H1 (cell line): ENCODE measurements at regions not wholly inside any gene's neighbourhood (a gene's known extent, or its start where the extent isn't known, plus 50 kb on each side); places are given as distances from the start of the nearest gene placed in this dataset.

ENCODE experiments used
- CTCF ChIA-PET: fragments of 300-600 bp; sonication (Branson Sonifier 250); formaldehyde crosslinking; loops from one replicate; lab custom pipeline; 2021; ENCODE audit not compliant: partially characterized antibody; lab: Charles Lee
- POLR2A ChIA-PET: fragments of 300-600 bp; sonication (Branson Sonifier 250); formaldehyde crosslinking; loops from one replicate; lab custom pipeline; 2021; ENCODE audit warnings: inconsistent platforms; ENCODE audit not compliant: partially characterized antibody; lab: Charles Lee
- DNase-seq, 2 experiments: peaks; one replicate each; pipeline versions ENCODE4 v3.0.0 to v3.0.0-alpha.2; 2010 to 2022; ENCODE audit warnings: low spot score in 2 of 2, low read depth in 1 of 2, mixed read lengths in 1 of 2
- FAIRE-seq: peaks from 2 replicates; lab custom pipeline; 2011; peaks lifted over from hg19 to GRCh38; lab: Jason Lieb, UNC
- H2AFZ ChIP-seq: 2 replicates; pipeline ENCODE4 v1.8.1; 2012; ENCODE audit warnings: low read length, inconsistent platforms
- H2AK5ac ChIP-seq: 2 replicates; pipeline ENCODE4 v1.6.1; 2013; ENCODE audit warnings: low read depth, low read length
- H2BK120ac ChIP-seq: replicated peaks from 2 replicates; pipeline ENCODE3; 2013; ENCODE audit warnings: low read depth, low read length, inconsistent platforms
- H2BK12ac ChIP-seq: 2 replicates; pipeline ENCODE4 v1.6.1; 2013; ENCODE audit warnings: low read depth, low read length
- H2BK15ac ChIP-seq: 2 replicates; pipeline ENCODE4 v1.6.1; 2013; ENCODE audit warnings: low read length
- H2BK20ac ChIP-seq: 2 replicates; pipeline ENCODE4 v1.6.1; 2013; ENCODE audit warnings: low read length
- H2BK5ac ChIP-seq: 2 replicates; pipeline ENCODE4 v1.6.1; 2013; ENCODE audit warnings: low read depth, low read length
- H3K14ac ChIP-seq: 2 replicates; pipeline ENCODE4 v1.6.1; 2013; ENCODE audit warnings: inconsistent platforms; ENCODE audit not compliant: insufficient read length
- H3K18ac ChIP-seq: 2 replicates; pipeline ENCODE4 v1.6.1; 2013; ENCODE audit warnings: low read length; ENCODE audit errors: extremely low read depth
- H3K23ac ChIP-seq: 2 replicates; pipeline ENCODE4 v1.6.1; 2013; ENCODE audit warnings: inconsistent platforms; ENCODE audit not compliant: insufficient read length
- H3K23me2 ChIP-seq: 2 replicates; pipeline ENCODE4 v1.6.1; 2013; ENCODE audit warnings: low read depth, low read length
- H3K27ac ChIP-seq: 2 replicates; pipeline ENCODE4 v1.6.1; 2011; ENCODE audit warnings: low read depth, low read length, inconsistent platforms
- H3K27me3 ChIP-seq, 4 experiments: replicated peaks in 1 of 4; 1 replicate in 1 of 4; 2 replicates in 3 of 4; pipeline versions ENCODE4 v1.6.1 to v1.8.1; 2011 to 2013; ENCODE audit warnings: low read length in 3 of 4, mild to moderate bottlenecking in 3 of 4, inconsistent platforms in 2 of 4, mixed read lengths in 2 of 4, moderate library complexity in 1 of 4; ENCODE audit not compliant: control insufficient read depth in 3 of 4, insufficient read depth in 3 of 4; ENCODE audit errors: extremely low read depth in 1 of 4
- H3K36me3 ChIP-seq, 4 experiments: 2 replicates each; pipeline versions ENCODE4 v1.6.1 to v1.8.1; 2011 to 2013; ENCODE audit warnings: mild to moderate bottlenecking in 4 of 4, low read length in 3 of 4, moderate library complexity in 2 of 4, control low read depth in 1 of 4, inconsistent platforms in 1 of 4; ENCODE audit not compliant: insufficient read depth in 4 of 4, control insufficient read depth in 2 of 4
- H3K4ac ChIP-seq: replicated peaks from 2 replicates; pipeline ENCODE3; 2013; ENCODE audit warnings: low read length, low read depth, mixed read lengths, inconsistent platforms; ENCODE audit not compliant: insufficient read length
- H3K4me1 ChIP-seq, 4 experiments: replicated peaks in 1 of 4; 1 replicate in 1 of 4; 2 replicates in 3 of 4; pipeline versions ENCODE4 v1.6.1 to v1.8.1; 2011 to 2013; ENCODE audit warnings: low read length in 3 of 4, inconsistent platforms in 2 of 4, mixed read lengths in 1 of 4; ENCODE audit not compliant: insufficient read depth in 4 of 4, control insufficient read depth in 3 of 4
- H3K4me2 ChIP-seq, 2 experiments: 2 replicates each; pipeline versions ENCODE4 v1.6.1 to v1.8.1; 2011 to 2013; ENCODE audit warnings: low read depth in 2 of 2, low read length in 2 of 2, control low read depth in 1 of 2, inconsistent platforms in 1 of 2, mild to moderate bottlenecking in 1 of 2; ENCODE audit not compliant: insufficient read depth in 1 of 2
- H3K4me3 ChIP-seq, 4 experiments: fragments of 200-600, 300-600 bp in 1 of 4; sonication (generic), shearing (Covaris generic), sonication (Bioruptor Twin) in 1 of 4; 2 replicates each; pipeline versions ENCODE4 v1.5.1 to v1.8.1; 2011 to 2016; ENCODE audit warnings: low read length in 4 of 4, low read depth in 3 of 4, control low read depth in 2 of 4, inconsistent platforms in 2 of 4, mild to moderate bottlenecking in 2 of 4, mixed read lengths in 1 of 4, moderate library complexity in 1 of 4; ENCODE audit not compliant: insufficient read depth in 2 of 4; ENCODE audit errors: extremely low read depth in 1 of 4
- H3K56ac ChIP-seq: replicated peaks from 2 replicates; pipeline ENCODE3; 2013; ENCODE audit warnings: low read depth, mild to moderate bottlenecking, mixed read lengths, low read length, inconsistent platforms; ENCODE audit not compliant: insufficient read length
- H3K79me1 ChIP-seq: 2 replicates; pipeline ENCODE4 v1.6.1; 2013; ENCODE audit warnings: low read depth, low read length, control low read depth
- H3K79me2 ChIP-seq, 2 experiments: 2 replicates each; pipeline versions ENCODE4 v1.6.1 to v1.8.1; 2012 to 2013; ENCODE audit warnings: low read length in 2 of 2, mild to moderate bottlenecking in 2 of 2, inconsistent platforms in 1 of 2; ENCODE audit not compliant: insufficient read depth in 2 of 2, control insufficient read depth in 1 of 2
- H3K9ac ChIP-seq, 4 experiments: replicated peaks in 1 of 4; 1 replicate in 1 of 4; 2 replicates in 3 of 4; pipeline versions ENCODE4 v1.6.1 to v1.8.1; 2011 to 2013; ENCODE audit warnings: low read depth in 3 of 4, low read length in 3 of 4, control low read depth in 2 of 4, mild to moderate bottlenecking in 2 of 4, moderate library complexity in 2 of 4, inconsistent platforms in 1 of 4; ENCODE audit errors: extremely low read depth in 1 of 4
- H3K9me3 ChIP-seq, 2 experiments: 2 replicates each; pipeline versions ENCODE4 v1.6.1 to v1.8.1; 2012 to 2013; ENCODE audit warnings: mild to moderate bottlenecking in 2 of 2, moderate library complexity in 2 of 2, control low read depth in 1 of 2, inconsistent platforms in 1 of 2, low read depth in 1 of 2, low read length in 1 of 2, mixed read lengths in 1 of 2; ENCODE audit not compliant: insufficient read depth in 2 of 2
- H4K20me1 ChIP-seq, 2 experiments: replicated peaks in 1 of 2; 2 replicates each; pipeline versions ENCODE3 to v1.8.1; 2011 to 2013; ENCODE audit warnings: inconsistent platforms in 2 of 2, low read length in 2 of 2, mild to moderate bottlenecking in 1 of 2; ENCODE audit not compliant: insufficient read depth in 2 of 2, control insufficient read depth in 1 of 2
- H4K5ac ChIP-seq: 2 replicates; pipeline ENCODE4 v1.6.1; 2013; ENCODE audit warnings: low read length, low read depth, mixed read lengths, inconsistent platforms; ENCODE audit not compliant: insufficient read length
- H4K8ac ChIP-seq: 2 replicates; pipeline ENCODE4 v1.8.0; 2013; ENCODE audit warnings: mild to moderate bottlenecking, moderate library complexity, low read length, inconsistent platforms; ENCODE audit not compliant: insufficient read depth; ENCODE audit errors: extremely low read depth
- H4K91ac ChIP-seq: replicated peaks from 2 replicates; pipeline ENCODE3; 2013; ENCODE audit warnings: low read length, mixed read lengths, inconsistent platforms; ENCODE audit not compliant: insufficient read length
- BRCA1 ChIP-seq: IDR thresholded peaks from 2 replicates; pipeline ENCODE4 v1.6.1; 2012; ENCODE audit warnings: low read depth, low read length, improper control_type of control experiment
- CEBPB ChIP-seq: IDR thresholded peaks from 2 replicates; pipeline ENCODE4 v1.6.1; 2012; ENCODE audit warnings: low read depth, low read length
- FOSL1 ChIP-seq: IDR thresholded peaks from 2 replicates; pipeline ENCODE4 v1.6.1; 2011; ENCODE audit warnings: mild to moderate bottlenecking, low read depth, low read length, moderate library complexity; ENCODE audit not compliant: insufficient read depth
- GABPA ChIP-seq: IDR thresholded peaks from 2 replicates; pipeline ENCODE4 v1.6.1; 2011; ENCODE audit warnings: mild to moderate bottlenecking, low read length, moderate library complexity, borderline replicate concordance; ENCODE audit not compliant: insufficient read depth
- GTF2F1 ChIP-seq: IDR thresholded peaks from 2 replicates; pipeline ENCODE4 v1.6.1; 2012; ENCODE audit warnings: low read depth, low read length, improper control_type of control experiment, borderline replicate concordance
- JUND ChIP-seq: IDR thresholded peaks from 2 replicates; pipeline ENCODE4 v1.6.1; 2011; ENCODE audit warnings: mild to moderate bottlenecking, improper control_type of control experiment, low read length
- KDM1A ChIP-seq: fragments of 200-600, 300-600 bp; sonication (generic); IDR thresholded peaks from 2 replicates; pipeline ENCODE4 v1.7.1; 2016; ENCODE audit warnings: mild to moderate bottlenecking, low read length, borderline replicate concordance
- KDM4A ChIP-seq: IDR thresholded peaks from one replicate; pipeline ENCODE4 v1.7.1; 2012; ENCODE audit warnings: low read depth, mild to moderate bottlenecking, moderate library complexity, low read length, inconsistent platforms; ENCODE audit not compliant: severe bottlenecking
- KDM5A ChIP-seq: fragments of 200-600 bp; IDR thresholded peaks from 2 replicates; pipeline ENCODE4 v1.7.1; 2012; ENCODE audit warnings: mild to moderate bottlenecking, low read length, inconsistent platforms, mixed read lengths
- NRF1 ChIP-seq: IDR thresholded peaks from 2 replicates; pipeline ENCODE4 v1.6.1; 2011; ENCODE audit warnings: mild to moderate bottlenecking, low read depth, low read length, improper control_type of control experiment
- TBP ChIP-seq: IDR thresholded peaks from 2 replicates; pipeline ENCODE4 v1.6.1; 2011; ENCODE audit warnings: low read depth, low read length, improper control_type of control experiment
- TEAD4 ChIP-seq: IDR thresholded peaks from 2 replicates; pipeline ENCODE4 v1.6.1; 2012; ENCODE audit warnings: low read depth, low read length, inconsistent platforms, mixed read lengths
- YY1 ChIP-seq: IDR thresholded peaks from 2 replicates; pipeline ENCODE4 v1.6.1; 2011; ENCODE audit warnings: low read depth, mild to moderate bottlenecking, low read length
- WGBS, 2 experiments: shearing (Covaris generic) in 1 of 2; methylation state at CpG; one replicate each; pipeline versions ENCODE4 v1.1.6 to v1.1.7; 2013 to 2015; ENCODE audit warnings: low lambda C conversion rate in 2 of 2, mixed read lengths in 2 of 2, inconsistent platforms in 1 of 2, low coverage in 1 of 2, missing lambda C conversion rate in 1 of 2; ENCODE audit not compliant: insufficient replicate concordance in 2 of 2, insufficient coverage in 1 of 2, insufficient read length in 1 of 2; ENCODE audit errors: extremely low coverage in 1 of 2, missing lambda C conversion rate in 1 of 2; 5-methylcytosine and 5-hydroxymethylcytosine counted together

DNA sequence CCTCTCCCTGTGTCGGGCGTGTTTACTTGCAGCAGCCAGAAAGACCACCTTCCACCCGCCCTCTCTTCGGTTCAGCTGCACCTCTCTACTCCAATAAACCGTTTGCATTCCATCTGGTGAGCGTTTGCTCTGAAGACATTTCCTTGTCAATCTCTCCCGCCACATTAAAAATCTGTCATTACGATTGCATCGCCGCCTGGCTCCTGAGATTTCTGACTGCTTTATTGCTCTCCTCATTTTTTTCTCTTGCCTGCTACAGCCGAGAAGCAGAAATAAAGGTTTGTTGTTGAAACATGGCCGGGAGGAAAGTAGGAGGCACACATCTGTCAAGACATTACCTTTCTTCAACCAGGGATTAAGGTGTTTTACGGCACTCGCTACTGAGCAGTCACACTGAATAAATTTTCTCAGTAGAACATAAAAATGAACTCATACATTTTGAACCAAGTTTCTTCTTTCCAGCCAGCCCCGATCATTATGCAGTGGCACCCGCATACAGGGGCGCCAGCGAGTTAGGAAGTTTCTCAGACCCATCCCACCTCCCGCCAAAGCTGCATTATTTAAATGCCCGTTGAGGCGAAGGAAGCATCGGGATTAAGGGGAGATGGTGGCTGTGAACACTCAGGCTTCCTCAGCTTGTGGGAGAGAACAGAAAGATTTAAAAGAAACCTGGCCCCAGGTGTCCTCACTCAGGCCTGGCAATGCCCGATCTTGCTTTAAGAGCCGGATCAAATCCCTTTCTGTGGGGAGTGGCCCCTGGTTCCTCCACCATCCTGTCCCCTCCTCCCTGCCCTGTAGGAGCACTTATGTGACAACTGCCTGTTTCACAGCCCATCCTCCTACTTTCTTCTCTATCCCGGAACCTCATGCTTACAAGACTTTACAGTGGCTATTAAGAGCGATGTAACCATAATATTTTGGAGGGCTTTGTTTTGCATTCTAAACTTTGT lies 1108.9 kb downstream of the BCL11B start:
- CTCF ChIA-PET: interaction anchor here (0.5 to 2.2 kb wide), 4 partner anchors 10 to 529 kb away, joined by 3 to 9 read pairs (median 3); no protein-coding TSS in a partner anchor
- no peak overlapping the region for H4K8ac ChIP-seq
- no peak overlapping the region for H3K4ac ChIP-seq
- no peak overlapping the region for H4K91ac ChIP-seq
- DNase-seq (no peak), FAIRE-seq (no peak)
- H3K18ac ChIP-seq: no peak overlapping the region
- 83% methylated on average over 26 of the region's 26 CpGs; no CpG with 5 or more reads in 1 of the 2 experiments for WGBS, 2 experiments
- no peak overlapping the region for H3K56ac ChIP-seq
- H4K5ac ChIP-seq: no peak overlapping the region
- H3K79me1 ChIP-seq: no peaks in the 10 kb centered on the region
- H3K9ac ChIP-seq: no peak overlapping the region
- H2BK5ac ChIP-seq: no peak overlapping the region
- H3K23ac ChIP-seq: no peak overlapping the region
- H3K79me2 ChIP-seq: no peaks in the 10 kb centered on the region
- H3K27me3 ChIP-seq: no peaks in the 10 kb centered on the region
- no peaks in the 10 kb centered on the region for H3K36me3 ChIP-seq
- POLR2A ChIA-PET: no interaction called here
- H3K23me2 ChIP-seq: no peaks in the 10 kb centered on the region
- peaks cover 0 to 3% (median under 1%) of the 10 kb centered on the region in 4 experiments; a peak in 2 of 7 replicates for H3K4me1 ChIP-seq
- H3K27ac ChIP-seq: no peak overlapping the region
- H2BK15ac ChIP-seq: no peak overlapping the region
- H3K14ac ChIP-seq: no peak overlapping the region
- no peak overlapping the region for H2AK5ac ChIP-seq
- H4K20me1 ChIP-seq: no peaks in the 10 kb centered on the region
- 0 out of 2 replicates have a peak overlapping the region, but pooled peaks have one; percentile 51 for H2AFZ ChIP-seq
- no peak overlapping the region for H3K4me2 ChIP-seq
- H2BK12ac ChIP-seq: no peak overlapping the region
- TF ChIP-seq TEAD4: no peak
- TF ChIP-seq FOSL1: no peak
- no peak for TF ChIP-seq JUND
- no peak for TF ChIP-seq GABPA
- TF ChIP-seq KDM1A: no peak
- TF ChIP-seq KDM4A: no peak
- no peak for TF ChIP-seq CEBPB
- no peak for TF ChIP-seq KDM5A
- TF ChIP-seq TBP: no peak
- TF ChIP-seq BRCA1: no peak
- no peak for TF ChIP-seq GTF2F1
- TF ChIP-seq YY1: no peak
- no peak for TF ChIP-seq NRF1
- no peak overlapping the region for H3K4me3 ChIP-seq
- no peak overlapping the region for H2BK120ac ChIP-seq
- no peak overlapping the region for H2BK20ac ChIP-seq
- no peaks in the 10 kb centered on the region for H3K9me3 ChIP-seq
